NCI-H1105 treated with DMSO at 0.1 percent for 48 hours (cell line): ENCODE measurements at regions not wholly inside any gene's neighbourhood (a gene's known extent, or its start where the extent isn't known, plus 50 kb on each side); places are given as distances from the start of the nearest gene placed in this dataset.
A peak's percentile ranks its signal among the peaks of the same experiment; 100 is the strongest.

ENCODE experiments used
- DNase-seq: peaks from one replicate; lab custom pipeline; 2025; lab: John Stamatoyannopoulos, UW

GRCh38 chr4:14441561-14441960 lies 560.7 kb upstream of the CPEB2 start:
- no peak for DNase-seq

- no peak for DNase-seq
Observed at GRCh38 chr4:14445882-14446281, 556.4 kb upstream of the CPEB2 start.

GRCh38 chr4:14446311-14446710 lies 556.0 kb upstream of the CPEB2 start:
- DNase-seq = no peak

- DNase-seq = no peak
Observed at GRCh38 chr4:14446904-14447303, 555.4 kb upstream of the CPEB2 start.

GRCh38 chr4:14449308-14449707 lies 553.0 kb upstream of the CPEB2 start:
- DNase-seq = no peak

GRCh38 chr4:14452001-14452400 lies 550.3 kb upstream of the CPEB2 start:
- DNase-seq = no peak

GRCh38 chr4:14452764-14453163 lies 549.5 kb upstream of the CPEB2 start:
- no peak for DNase-seq

GRCh38 chr4:14458463-14458862 lies 543.8 kb upstream of the CPEB2 start:
- no peak for DNase-seq

GRCh38 chr4:14465057-14465456 lies 537.2 kb upstream of the CPEB2 start:
- DNase-seq = no peak

GRCh38 chr4:14465507-14465906 lies 536.8 kb upstream of the CPEB2 start:
- no peak for DNase-seq

GRCh38 chr4:14478504-14478903 lies 523.8 kb upstream of the CPEB2 start:
- DNase-seq = no peak

GRCh38 chr4:14496408-14496807 lies 505.9 kb upstream of the CPEB2 start:
- DNase-seq = no peak

- DNase-seq = no peak
Observed at GRCh38 chr4:14496969-14497368, 505.3 kb upstream of the CPEB2 start.

GRCh38 chr4:14504162-14504561 lies 498.1 kb upstream of the CPEB2 start:
- DNase-seq = no peak

GRCh38 chr4:14513471-14513870 lies 488.8 kb upstream of the CPEB2 start:
- DNase-seq = no peak

- no peak for DNase-seq
Observed at GRCh38 chr4:14515556-14515955, 486.7 kb upstream of the CPEB2 start.

- DNase-seq = no peak
Observed at GRCh38 chr4:14518136-14518535, 484.1 kb upstream of the CPEB2 start.

- DNase-seq = no peak
Observed at GRCh38 chr4:14520171-14520570, 482.1 kb upstream of the CPEB2 start.

- no peak for DNase-seq
Observed at GRCh38 chr4:14524276-14524675, 478.0 kb upstream of the CPEB2 start.

GRCh38 chr4:14528918-14529317 lies 473.4 kb upstream of the CPEB2 start:
- DNase-seq = no peak

GRCh38 chr4:14529653-14530052 lies 472.6 kb upstream of the CPEB2 start:
- DNase-seq = no peak

- peak; percentile 71 for DNase-seq
Observed at GRCh38 chr4:14532436-14532835, 469.8 kb upstream of the CPEB2 start.

GRCh38 chr4:14539246-14539645 lies 463.0 kb upstream of the CPEB2 start:
- DNase-seq = no peak

- DNase-seq = no peak
Observed at GRCh38 chr4:14545163-14545562, 457.1 kb upstream of the CPEB2 start.

GRCh38 chr4:14545807-14546206 lies 456.5 kb upstream of the CPEB2 start:
- no peak for DNase-seq
